HG03378 (cell line): ENCODE measurements at regions not wholly inside any gene's neighbourhood (a gene's known extent, or its start where the extent isn't known, plus 50 kb on each side); places are given as distances from the start of the nearest gene placed in this dataset.

Experiments used
- ATAC-seq: cut with Tn5 transposase; IDR thresholded peaks from one replicate; pipeline ENCODE4 v1.9.1; 2021; ENCODE audit warnings: mild to moderate bottlenecking, moderate library complexity; ENCODE audit not compliant: unreplicated experiment

DNA sequence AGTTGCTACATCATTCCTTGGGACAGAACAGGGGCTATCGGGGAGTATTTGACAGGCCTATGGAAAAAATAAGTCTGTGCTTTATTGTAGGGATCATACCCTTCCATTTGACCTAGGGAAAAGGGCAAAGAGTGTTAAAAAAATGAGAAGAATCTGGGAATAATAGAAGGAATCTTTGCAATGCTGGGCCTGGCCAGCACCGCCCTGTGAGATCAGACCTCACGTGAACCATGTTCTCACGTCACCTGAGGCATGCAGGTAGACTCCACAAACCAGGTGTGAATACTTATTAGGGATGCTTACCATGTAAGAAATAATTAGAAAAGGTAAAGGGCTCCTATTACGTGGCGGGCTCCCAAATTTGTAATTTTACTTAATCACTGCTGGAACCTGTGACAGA is 177.5 kb upstream of the GATA6 start:
- no peak for ATAC-seq

DNA sequence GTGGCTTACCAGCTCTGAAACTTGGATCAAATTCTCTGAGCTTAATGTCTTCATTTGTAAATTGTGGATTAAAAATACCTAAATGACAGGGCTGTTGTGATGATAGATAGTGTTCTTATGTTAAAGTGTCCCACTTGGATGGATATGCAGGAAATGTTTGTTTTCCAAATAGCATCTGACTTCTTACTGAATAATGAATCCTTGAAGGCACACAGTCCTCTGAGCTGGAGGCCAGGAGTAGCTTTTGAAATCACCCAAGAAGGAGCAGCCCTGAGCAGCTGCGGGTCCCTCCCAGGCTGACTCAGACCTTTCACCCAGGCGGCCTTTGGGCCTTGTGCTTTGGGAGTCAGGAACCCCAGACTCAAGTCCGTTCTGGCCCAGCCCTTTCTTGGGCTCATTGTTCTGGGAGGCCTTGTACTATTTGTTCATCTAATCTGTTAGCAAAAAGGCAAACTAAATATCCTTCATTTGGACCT is 173.0 kb upstream of the GATA6 start:
- no peak for ATAC-seq

DNA sequence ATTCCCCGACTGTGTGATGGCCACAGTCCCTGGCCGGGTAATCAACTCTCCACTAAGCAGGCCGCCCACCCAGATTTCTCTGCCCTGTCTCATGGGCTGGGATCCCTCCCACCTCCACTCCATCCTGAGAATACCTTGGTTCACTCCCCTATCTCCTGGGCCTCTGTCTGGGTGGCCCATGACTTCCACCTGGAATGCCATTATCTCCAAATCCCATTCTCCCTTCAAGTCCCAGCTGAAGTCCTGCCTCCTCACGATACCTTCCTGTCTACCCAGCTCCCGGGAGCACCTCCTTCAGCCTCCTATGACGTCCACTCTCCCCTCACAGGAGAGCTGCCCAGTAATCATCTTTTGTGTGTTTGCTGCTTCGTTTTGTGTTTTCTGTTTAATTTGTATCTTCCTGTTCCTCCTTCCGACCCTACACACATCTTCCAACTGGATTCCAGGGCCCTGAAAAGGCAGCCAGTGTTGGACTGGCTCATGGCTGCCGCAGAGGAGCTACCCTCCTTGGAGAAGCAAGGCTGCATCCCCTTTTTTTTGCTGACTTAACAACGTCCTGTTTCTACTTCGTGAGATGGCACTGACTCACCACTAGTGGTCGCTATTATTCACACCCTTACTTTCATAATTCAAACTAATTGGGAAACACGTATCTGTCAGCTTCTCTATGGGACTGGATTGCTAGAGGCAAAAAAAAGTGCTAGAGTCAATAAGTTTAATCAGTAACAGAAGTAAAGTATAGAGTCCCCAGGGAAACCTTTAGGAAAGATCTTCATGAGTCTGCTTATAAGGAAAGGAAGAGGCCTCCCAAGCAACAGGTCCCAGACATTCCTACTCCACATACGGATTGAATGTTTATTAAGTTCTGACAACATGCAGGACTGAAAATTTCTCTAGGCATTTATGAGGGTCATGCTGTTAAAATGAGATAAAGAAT is 171.9 kb upstream of the GATA6 start:
- ATAC-seq = peak; percentile 71

DNA sequence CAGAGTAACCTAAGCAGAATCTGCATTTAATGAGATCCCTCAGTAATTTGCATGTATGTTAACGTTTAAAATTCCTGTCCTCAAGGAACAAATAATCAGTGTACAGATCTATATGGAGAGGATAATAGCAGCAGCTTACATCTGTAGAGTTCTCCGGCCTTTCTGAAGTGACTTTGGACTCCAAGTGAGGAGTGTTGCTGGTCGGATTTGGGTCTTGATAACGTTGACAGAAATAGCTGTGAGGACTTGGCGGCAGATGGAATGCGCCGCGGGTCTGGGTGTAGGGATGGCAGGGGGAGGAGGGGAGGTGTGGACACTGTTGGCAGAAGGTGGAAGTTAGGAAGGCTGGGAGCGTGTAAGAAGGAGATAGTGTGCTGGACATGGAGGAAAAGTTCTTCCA is 170.9 kb upstream of the GATA6 start:
- no peak for ATAC-seq

DNA sequence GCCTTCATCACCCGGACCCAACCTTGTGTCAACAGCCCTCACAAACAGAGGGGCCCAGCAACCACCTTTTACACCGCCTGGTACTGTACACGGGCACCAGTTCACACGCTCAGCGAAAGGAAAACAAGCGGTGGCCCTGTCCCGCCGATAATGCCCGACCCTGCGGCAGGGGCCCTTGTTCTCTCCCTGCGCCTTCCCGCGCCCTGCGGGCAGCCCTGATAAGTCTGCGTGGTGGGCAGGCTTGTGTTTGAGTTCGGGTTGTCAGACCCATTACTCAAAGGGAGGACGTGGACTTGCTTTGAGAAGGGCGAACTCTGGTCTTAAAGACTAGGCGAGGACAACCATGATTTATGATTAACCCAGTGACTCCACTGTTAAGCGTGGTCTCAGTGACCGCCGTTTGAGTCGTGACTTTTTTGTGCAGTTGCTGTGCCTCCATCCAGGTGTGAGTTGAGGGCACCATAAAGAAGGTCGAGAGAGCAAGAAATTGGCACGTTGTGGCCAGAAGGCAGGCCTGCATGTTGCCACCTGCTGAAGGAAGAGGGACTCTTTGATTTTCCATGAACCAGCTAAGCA is 167.4 kb upstream of the GATA6 start:
- no peak for ATAC-seq

DNA sequence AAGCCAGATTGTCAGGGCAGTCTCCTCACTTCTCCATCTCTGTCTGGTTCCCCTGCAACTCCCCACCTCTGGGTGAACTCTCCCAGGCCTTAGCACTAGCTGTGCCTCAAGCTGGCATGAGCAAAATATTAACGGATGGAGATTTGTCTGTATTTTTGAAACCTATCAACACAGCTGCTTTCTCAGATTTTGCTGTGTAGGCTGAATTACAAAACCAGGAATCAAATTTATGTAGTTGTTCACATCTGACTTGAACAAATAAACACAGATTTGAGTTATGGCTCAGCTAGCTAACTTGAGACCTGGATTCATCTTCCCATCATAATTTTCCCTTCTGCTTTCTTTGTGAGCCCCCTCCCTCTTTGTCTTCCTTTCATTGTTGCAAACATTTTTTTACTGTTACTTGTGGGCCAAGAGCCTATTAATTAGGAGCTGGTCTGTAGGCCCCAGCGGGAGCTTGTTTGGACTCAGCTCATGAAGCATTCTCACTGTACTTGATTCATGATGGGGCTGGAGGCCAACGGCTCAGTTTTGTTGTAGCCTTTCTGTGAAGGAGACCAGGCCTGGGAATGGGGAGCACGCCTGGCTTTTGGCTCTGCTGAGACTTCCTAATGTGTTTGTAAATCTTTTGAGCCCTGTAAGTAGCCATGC is 164.1 kb upstream of the GATA6 start:
- ATAC-seq = no peak

DNA sequence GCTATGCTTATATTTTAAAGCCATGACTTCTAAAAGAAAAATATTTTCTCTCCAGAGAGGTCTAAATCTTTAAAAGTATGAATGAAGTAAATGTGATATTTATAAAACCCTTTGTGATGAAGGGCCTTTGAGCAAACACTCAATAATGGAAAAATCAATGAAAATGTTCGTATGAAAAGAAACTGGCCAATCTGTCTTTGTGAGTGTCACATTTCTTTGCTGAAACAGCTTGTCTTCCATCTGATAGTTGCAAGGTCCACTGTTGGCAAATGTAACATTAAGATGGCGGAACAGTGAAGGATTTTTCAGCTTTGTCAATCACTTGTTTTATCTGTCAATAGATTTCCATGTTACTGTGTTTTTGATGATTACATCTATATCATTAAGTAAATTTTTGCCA is 162.9 kb upstream of the GATA6 start:
- no peak for ATAC-seq

DNA sequence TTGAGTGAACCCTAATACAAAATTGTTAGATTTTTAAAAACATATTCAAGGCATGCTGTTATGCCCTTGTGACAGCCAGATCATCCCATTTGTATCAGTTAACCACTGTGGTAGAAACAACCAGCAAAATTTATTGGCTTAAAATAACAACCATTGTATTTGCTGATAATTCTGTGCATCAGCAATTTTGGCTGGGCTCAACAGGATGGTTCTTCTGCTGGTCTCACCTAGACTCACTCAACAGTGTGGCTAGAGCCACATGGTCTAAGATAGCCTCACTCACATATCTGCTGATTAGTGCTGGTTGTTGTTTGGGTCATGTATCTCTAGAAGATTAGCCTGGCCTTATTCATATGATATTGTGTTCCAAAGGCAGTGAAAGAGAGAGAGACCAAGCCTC is 160.1 kb upstream of the GATA6 start:
- no peak for ATAC-seq

DNA sequence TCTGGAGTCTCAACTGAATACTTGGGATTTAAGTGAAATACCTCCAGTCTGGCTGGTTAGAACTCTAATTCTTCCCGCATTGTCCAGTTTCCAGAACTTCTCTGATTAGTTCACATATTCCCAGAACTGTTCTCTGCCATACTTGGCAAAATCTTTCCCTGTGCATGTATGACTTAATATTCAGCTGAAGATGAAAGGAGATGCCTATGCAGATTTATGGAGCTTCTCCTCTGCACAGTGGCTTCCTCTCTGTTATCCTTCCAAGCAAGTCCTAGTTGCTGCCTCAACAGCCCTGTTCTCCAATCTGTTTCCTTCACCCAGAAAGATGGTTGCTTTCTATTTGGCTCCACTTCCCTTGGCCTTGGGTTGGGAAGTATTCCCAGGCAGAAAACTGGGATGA is 155.4 kb upstream of the GATA6 start:
- no peak for ATAC-seq

DNA sequence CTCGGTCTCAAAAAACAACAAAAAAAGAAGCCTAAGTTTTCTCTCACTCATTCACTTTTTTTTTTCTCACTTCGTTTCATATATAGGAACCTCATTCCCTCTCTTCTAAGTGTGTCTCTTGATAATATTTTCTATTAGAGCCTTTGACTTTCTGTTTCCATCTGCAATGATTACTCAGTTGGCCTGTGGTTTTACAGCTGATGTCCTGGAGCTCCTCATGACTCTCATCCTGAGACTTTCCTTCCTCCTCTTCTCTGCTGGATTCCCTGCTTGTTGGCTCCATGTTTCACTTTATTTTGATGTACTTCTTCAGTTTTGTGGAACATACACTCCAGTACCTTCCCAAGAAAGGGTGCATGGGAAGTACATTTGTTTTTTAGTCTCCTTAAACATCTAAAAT is 154.2 kb upstream of the GATA6 start:
- ATAC-seq = no peak

DNA sequence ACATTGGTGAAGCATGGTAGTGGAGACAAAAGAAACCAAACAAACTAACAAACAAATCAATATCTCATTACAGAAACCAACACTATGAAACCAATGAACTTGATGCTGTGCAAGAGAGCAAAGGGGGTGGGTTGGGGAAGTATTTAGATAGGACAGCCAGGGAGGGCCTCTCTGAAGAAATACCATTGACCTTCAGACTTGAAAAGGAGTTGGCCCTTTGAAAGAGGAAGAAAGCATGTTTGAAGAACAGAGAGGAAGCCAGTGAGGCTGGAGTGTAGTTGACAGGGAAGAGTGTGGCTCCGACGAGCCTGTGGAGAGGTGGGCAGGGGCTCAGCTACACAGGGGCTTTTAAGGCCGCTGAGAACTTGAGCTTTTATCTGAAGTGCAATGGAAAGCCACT is 151.0 kb upstream of the GATA6 start:
- no peak for ATAC-seq

DNA sequence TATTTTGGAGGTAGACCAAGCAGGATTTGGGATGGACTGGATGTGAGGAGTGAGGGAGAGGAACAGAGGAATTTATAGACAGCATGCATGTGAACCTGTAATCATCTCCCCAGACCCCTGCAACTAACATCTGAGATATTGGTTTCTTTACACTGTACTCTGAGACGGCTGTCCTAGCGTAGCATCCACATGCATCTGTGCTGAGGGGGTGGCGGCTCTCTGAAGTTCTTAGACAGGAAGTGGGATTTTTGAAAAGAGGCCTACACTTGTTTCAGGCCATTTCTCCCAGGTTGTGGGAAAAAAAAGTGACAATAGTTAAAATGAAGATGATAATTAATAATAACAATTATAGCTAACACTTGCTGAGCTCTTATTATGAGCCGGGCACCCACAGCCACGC is 150.2 kb upstream of the GATA6 start:
- ATAC-seq = no peak

DNA sequence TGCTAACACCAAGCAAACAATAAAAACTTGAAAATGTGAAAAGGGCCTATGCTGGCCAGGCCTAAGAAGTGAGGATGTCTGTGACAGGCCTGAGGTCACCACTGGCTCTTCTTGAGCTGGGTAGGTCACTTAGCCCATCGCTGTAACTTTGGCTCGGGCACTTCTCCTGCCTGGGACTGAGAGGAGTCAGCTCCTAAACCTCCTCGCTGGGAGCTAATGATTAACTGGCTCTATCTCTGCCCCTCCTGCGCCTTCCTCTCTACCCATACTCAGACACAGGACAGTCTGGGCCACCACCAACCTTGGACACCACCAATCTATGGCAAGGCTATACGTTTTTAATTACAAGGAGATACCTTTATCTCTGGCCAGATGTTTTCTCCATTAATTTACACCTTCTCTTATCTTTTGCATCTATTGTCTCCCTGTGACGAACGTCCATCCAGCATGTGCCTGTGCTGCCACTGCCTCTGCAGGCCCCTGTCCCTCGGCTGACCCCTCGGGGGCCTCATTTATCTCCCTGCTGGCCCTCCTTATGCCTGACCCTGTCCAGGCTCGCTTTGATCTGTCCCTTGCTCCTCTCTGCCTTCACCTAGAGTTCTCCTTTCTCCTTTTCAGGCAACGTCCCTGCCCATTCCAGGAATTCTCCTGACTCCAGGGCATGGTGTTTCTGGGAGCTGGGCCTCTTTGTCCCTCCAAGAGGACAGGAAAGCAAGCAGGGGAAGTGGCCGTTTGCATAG is 149.1 kb upstream of the GATA6 start:
- no peak for ATAC-seq

DNA sequence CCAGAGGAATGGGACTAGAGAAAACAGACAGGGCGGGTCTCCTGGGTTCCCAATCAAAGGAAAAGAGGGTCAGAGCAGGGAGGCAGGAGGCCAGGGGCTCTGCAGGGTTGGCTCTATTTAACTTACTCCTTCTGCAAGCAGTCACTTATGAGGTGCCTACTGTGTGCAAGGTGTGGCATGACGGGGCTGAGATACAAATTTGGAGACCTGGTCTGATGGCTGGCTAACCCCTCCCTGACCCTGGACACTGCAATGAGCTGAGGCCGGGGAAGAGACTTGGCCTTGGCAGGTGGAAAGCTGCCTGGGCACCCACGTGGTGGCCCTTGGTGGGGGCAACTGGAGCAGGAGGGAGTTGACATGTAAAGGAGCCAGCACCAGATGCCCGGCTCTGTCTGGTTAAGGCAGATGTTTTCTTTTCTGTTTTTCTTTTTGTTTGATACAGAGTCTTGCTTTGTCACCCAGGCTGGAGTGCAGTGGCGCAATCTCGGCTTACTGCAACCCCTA is 148.5 kb upstream of the GATA6 start:
- ATAC-seq = no peak

DNA sequence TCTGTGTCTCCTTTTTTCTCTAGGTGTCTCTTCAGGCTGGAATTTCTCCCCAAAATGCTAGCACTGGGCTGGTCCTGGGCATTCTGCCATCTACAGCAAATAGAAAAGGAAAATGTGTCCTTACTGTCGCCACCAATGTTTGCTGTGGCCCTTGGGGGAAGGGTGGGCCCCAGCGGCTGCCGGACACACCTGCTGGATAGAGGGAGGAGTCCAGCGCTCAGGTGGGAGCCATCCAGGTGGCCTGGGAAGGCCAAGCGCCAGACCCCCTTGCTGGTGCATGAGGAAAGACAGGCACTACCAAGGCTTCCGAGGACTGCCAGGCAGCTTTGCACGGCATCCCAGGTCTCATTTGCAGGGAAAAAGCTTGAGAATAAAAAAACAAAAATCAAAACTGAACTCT is 147.7 kb upstream of the GATA6 start:
- no peak for ATAC-seq

DNA sequence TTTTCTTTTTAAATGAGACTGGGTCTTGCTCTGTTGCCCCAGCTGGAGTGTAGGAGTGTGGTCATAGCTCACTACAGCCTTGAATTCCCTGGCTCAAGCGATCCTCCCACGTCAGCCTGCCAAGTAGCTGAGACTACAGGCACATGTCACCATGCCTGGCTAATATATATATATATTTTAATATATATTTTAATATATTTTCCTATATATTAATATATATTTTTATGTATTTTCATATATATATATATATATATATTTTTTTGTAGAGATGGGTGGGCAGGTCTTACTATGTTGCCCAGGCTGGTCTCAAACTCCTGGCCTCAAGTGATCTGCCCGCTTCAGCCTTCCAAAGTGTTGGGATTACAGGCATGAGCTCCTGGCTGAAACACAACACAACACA is 144.5 kb upstream of the GATA6 start:
- ATAC-seq = no peak

DNA sequence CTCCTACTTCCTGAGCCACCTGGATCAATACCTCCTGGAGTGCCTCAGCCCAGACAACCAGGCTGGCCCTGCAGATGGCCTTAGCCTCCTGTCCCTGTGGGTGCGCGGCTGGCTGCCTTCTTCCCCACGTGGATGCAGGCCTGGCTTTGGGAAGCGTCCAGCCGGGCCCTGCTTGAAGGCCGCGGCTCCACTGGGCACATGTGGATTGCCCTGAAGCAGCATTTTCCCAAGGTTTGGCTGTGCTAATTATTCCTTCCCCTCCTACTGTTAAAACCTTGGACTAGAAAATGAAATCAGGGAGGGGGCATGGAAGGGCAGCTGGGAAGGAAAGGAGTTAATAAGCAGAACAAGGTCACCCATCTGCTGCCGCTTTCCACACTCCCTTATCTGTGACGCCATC is 143.0 kb upstream of the GATA6 start:
- ATAC-seq = no peak

DNA sequence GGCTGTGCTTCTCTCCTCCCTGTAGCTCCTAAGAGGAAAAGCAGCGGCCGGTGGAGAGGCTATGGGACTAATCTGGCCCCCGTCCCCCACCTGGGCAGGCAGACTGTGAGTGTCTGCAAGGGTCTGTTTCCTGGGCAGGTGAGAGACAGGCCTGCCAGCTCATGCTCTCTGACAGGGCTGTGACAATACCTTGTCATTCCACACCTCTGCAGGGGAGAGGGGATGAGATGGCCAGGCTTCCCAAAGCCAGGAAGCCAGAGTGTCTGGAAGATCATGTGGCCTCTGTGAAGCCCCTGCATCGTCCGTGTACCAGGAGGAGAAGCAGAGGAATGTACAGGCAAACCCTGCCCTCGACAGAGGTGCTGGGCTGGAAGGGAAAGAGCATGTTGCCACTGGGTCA is 142.5 kb upstream of the GATA6 start:
- no peak for ATAC-seq

DNA sequence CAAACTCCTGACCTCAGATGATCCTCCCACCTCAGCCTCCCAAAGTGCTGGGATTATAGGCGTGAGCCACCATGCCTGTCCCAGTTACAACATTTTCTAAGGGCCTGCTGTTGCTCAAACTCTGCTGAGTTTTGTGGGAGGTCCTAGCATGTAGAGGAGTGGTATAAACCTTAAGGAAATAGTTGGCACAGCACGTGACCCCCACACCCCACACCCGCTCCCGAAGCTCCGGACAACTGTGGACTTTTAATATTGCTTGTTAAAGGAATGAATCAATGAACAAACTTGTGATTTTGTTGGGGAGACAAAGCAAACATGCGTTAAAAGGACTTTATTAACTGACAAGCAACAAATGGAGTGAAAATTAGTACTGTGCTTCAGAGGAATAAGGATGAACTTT is 137.8 kb upstream of the GATA6 start:
- ATAC-seq = no peak

DNA sequence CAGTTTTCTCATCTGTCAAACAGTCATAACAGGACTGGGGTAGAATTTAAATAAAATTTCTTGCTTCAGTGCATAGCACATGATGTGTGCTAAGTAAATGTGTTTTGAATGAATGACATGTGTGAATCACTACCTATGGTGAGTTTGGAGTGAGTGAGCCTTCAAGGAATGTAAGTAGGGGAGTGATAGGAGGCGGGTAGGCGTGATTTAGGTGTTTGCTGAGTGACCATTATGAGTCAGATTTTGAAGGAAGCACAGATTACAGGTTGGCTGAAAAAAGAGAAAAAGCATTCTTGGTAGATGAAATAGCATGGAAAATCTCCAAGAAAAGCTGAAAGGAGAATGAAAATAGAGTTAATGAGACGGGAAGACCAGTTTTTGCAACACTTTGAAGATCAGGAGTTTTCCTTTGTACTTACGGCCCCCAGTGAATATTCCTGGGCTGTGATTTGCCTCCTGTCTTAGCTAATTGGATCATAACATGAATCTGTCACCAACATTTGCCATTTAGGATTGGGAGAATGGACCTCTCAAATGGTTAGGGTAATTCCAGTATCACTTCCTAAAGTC is 136.9 kb upstream of the GATA6 start:
- ATAC-seq = no peak

DNA sequence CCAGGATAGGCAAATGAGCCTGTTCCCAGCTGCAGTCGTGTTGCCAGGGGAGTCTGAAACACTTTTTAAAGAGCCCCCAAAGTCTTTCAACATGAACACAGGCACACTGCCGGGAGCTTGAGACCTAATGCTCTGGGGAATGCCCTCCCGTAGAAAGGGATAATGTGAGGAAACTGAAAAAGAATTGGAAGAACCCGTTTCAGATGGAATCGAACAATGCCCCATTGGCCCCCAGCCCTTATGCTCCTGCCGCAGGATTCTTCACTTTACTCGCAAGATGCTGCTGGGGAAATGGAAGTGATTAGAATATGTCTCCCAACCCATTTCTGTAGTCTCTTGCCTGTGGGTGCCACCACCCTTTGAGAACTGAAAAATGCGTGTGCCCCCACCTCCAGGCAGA is 136.3 kb upstream of the GATA6 start:
- no peak for ATAC-seq
